Left renal cortex interstitium (tissue), 4 donors: ENCODE measurements at regions not wholly inside any gene's neighbourhood (a gene's known extent, or its start where the extent isn't known, plus 50 kb on each side); places are given as distances from the start of the nearest gene placed in this dataset.
"Not testable (repeated sequence)": the region's sequence is repeated elsewhere in the genome, so short reads cannot be mapped to it uniquely, and the experiment has no call there.

Source experiments
- DNase-seq, 4 donors: peaks; one replicate each; pipeline ENCODE4 v3.0.0-alpha.2; 2013; ENCODE audit warnings: low read depth in 4 of 4, low spot score in 2 of 4, missing footprints in 1 of 4

GRCh38 chr4:132344924-132345828 lies 803.9 kb upstream of the PCDH10 start:
- DNase-seq: no peak

- DNase-seq: no peak
Observed at GRCh38 chr4:132346016-132346415, 803.1 kb upstream of the PCDH10 start.

GRCh38 chr4:132351606-132352005 lies 797.5 kb upstream of the PCDH10 start:
- not testable (repeated sequence) for DNase-seq

GRCh38 chr4:132382243-132382642 lies 766.9 kb upstream of the PCDH10 start:
- DNase-seq: no peak

- no peak for DNase-seq
Observed at GRCh38 chr4:132383571-132384199, 765.4 kb upstream of the PCDH10 start.

- DNase-seq: no peak
Observed at GRCh38 chr4:132384709-132385108, 764.4 kb upstream of the PCDH10 start.

- no peak for DNase-seq
Observed at GRCh38 chr4:132386130-132386529, 763.0 kb upstream of the PCDH10 start.

- DNase-seq: no peak
Observed at GRCh38 chr4:132387060-132387459, 762.0 kb upstream of the PCDH10 start.

- no peak for DNase-seq
Observed at GRCh38 chr4:132395561-132395960, 753.5 kb upstream of the PCDH10 start.

- no peak for DNase-seq
Observed at GRCh38 chr4:132396636-132397035, 752.5 kb upstream of the PCDH10 start.

- DNase-seq: no peak
Observed at GRCh38 chr4:132417220-132417619, 731.9 kb upstream of the PCDH10 start.

GRCh38 chr4:132427125-132427524 lies 722.0 kb upstream of the PCDH10 start:
- no peak for DNase-seq

- no peak for DNase-seq
Observed at GRCh38 chr4:132437117-132437516, 712.0 kb upstream of the PCDH10 start.

- no peak for DNase-seq
Observed at GRCh38 chr4:132445386-132445785, 703.7 kb upstream of the PCDH10 start.

GRCh38 chr4:132457987-132458386 lies 691.1 kb upstream of the PCDH10 start:
- DNase-seq: not testable (repeated sequence)

GRCh38 chr4:132479543-132479942 lies 669.6 kb upstream of the PCDH10 start:
- DNase-seq: no peak

GRCh38 chr4:132488555-132488954 lies 660.5 kb upstream of the PCDH10 start:
- DNase-seq: no peak

GRCh38 chr4:132493476-132493875 lies 655.6 kb upstream of the PCDH10 start:
- no peak for DNase-seq

- DNase-seq: not testable (repeated sequence)
Observed at GRCh38 chr4:132495267-132495812, 653.8 kb upstream of the PCDH10 start.

- no peak for DNase-seq
Observed at GRCh38 chr4:132498215-132498614, 650.9 kb upstream of the PCDH10 start.

GRCh38 chr4:132502096-132502552 lies 647.0 kb upstream of the PCDH10 start:
- no peak for DNase-seq

GRCh38 chr4:132504438-132504837 lies 644.7 kb upstream of the PCDH10 start:
- no peak for DNase-seq
